Keratinocyte (primary cell): ENCODE measurements at regions not wholly inside any gene's neighbourhood (a gene's known extent, or its start where the extent isn't known, plus 50 kb on each side); places are given as distances from the start of the nearest gene placed in this dataset.

Experiments
- DNase-seq: peaks from one replicate; pipeline ENCODE4 v3.0.0-alpha.2; 2011; ENCODE audit warnings: low read depth, missing footprints, low spot score
- FAIRE-seq: peaks from 2 replicates; lab custom pipeline; 2011; peaks lifted over from hg19 to GRCh38; lab: Jason Lieb, UNC
- H2AFZ ChIP-seq: 2 replicates; pipeline ENCODE4 v1.6.0; 2012; ENCODE audit warnings: low read length, control low read depth, inconsistent platforms; ENCODE audit not compliant: control insufficient read depth
- H3K27ac ChIP-seq: 2 replicates; pipeline ENCODE4 v1.5.1; 2011; ENCODE audit warnings: low read length; ENCODE audit not compliant: control insufficient read depth, insufficient read depth
- H3K27me3 ChIP-seq: 3 replicates; pipeline ENCODE4 v1.6.0; 2011; ENCODE audit warnings: low read length; ENCODE audit not compliant: control insufficient read depth, insufficient read depth; ENCODE audit errors: extremely low read depth
- H3K36me3 ChIP-seq, 2 experiments: 2 replicates in 1 of 2; 3 replicates in 1 of 2; pipeline ENCODE4 v1.5.1; 2011; ENCODE audit warnings: low read length in 2 of 2, mild to moderate bottlenecking in 1 of 2; ENCODE audit not compliant: control insufficient read depth in 2 of 2, insufficient read depth in 2 of 2; ENCODE audit errors: extremely low read depth in 1 of 2
- H3K4me1 ChIP-seq: 3 replicates; pipeline ENCODE4 v1.5.1; 2011; ENCODE audit warnings: low read length; ENCODE audit not compliant: control insufficient read depth, insufficient read depth; ENCODE audit errors: extremely low read depth
- H3K4me2 ChIP-seq: 3 replicates; pipeline ENCODE4 v1.6.0; 2011; ENCODE audit warnings: low read depth, low read length; ENCODE audit not compliant: control insufficient read depth, insufficient read depth; ENCODE audit errors: extremely low read depth
- H3K4me3 ChIP-seq, 3 experiments: fragments of 200-600 bp in 1 of 3; sonication (generic) in 1 of 3; 2 replicates in 2 of 3; 3 replicates in 1 of 3; pipeline ENCODE4 v1.5.1; 2011 to 2016; ENCODE audit warnings: low read length in 3 of 3, mild to moderate bottlenecking in 3 of 3, control low read depth in 2 of 3, inconsistent platforms in 1 of 3, low read depth in 1 of 3, mixed read lengths in 1 of 3, mixed run types in 1 of 3, moderate library complexity in 1 of 3; ENCODE audit not compliant: control insufficient read depth in 2 of 3, insufficient read depth in 2 of 3; ENCODE audit errors: extremely low read depth in 1 of 3
- H3K79me2 ChIP-seq: 2 replicates; pipeline ENCODE4 v1.6.0; 2012; ENCODE audit warnings: low read length; ENCODE audit not compliant: control insufficient read depth, insufficient read depth
- H3K9ac ChIP-seq: 3 replicates; pipeline ENCODE4 v1.6.0; 2011; ENCODE audit warnings: low read length; ENCODE audit not compliant: control insufficient read depth, insufficient read depth; ENCODE audit errors: extremely low read depth
- H3K9me1 ChIP-seq: 3 replicates; pipeline ENCODE4 v1.6.0; 2011; ENCODE audit warnings: low read length; ENCODE audit not compliant: control insufficient read depth, insufficient read depth; ENCODE audit errors: extremely low read depth
- H3K9me3 ChIP-seq: 2 replicates; pipeline ENCODE4 v1.5.1; 2012; ENCODE audit warnings: low read depth, low read length; ENCODE audit not compliant: control insufficient read depth
- H4K20me1 ChIP-seq: 3 replicates; pipeline ENCODE4 v1.6.0; 2011; ENCODE audit warnings: low read length; ENCODE audit not compliant: control insufficient read depth, insufficient read depth; ENCODE audit errors: extremely low read depth
- EZH2 ChIP-seq: IDR thresholded peaks from one replicate; pipeline ENCODE4 v1.6.1; 2012; ENCODE audit warnings: inconsistent platforms, mild to moderate bottlenecking, low read length, moderate library complexity
- dilution Hi-C: fragments of 300-500 bp; cut with MboI; formaldehyde crosslinking; loops from one replicate; pipeline ENCODE4 v1.7.0; 2020; ENCODE audit warnings: low sequenced_read_pairs; ENCODE audit not compliant: extremely low pct_ligation_motif_present
- TF ChIP-seq, protein P1 (sequence below), 3 experiments: IDR thresholded peaks in 1 of 3; conservative IDR thresholded peaks in 1 of 3; optimal IDR thresholded peaks in 1 of 3; 2 replicates in 2 of 3; 3 replicates in 1 of 3; pipeline versions ENCODE3 to v1.5.1; 2011; ENCODE audit warnings: low read length in 3 of 3, mild to moderate bottlenecking in 3 of 3, moderate library complexity in 2 of 3, control low read depth in 1 of 3, inconsistent platforms in 1 of 3; ENCODE audit not compliant: insufficient read depth in 2 of 3; ENCODE audit errors: extremely low read depth in 1 of 3

DNA sequence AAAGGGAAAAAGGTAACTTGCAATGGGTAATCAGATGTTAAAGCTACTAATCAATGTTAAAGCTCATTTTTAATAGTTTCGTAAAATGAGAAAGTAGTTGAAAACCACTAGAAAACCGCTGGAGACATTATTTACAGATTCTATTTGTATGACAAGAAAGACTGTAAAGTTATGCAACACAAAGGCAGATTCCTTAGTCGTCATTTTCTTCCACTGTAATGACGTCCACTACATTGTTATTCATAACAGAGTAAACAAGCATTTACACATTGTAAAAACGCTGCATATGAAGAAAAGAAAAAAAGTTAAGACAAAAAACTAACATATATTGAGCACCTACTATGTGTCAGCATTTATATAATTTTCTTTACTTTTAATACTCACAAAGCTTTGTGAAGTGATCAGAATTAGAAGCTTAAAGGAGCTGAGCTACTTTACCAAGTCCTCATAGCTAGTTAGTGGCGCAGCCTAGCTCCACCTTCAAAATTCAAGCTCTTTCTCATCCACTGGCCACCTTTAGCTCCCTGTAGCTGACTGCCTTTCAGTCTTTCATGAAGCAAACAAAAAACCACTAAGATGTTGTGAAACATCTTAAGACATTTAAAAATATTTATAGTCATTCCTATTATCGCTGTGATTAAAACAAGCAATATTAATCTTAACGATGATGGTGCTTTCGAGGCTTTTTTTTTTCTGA, 100.1 kb upstream of the CDIN1 start:
- Histone ChIP-seq H4K20me1 (no peaks in the 10 kb centered on the region), H3K36me3 (no peaks in the 10 kb centered on the region), H3K4me1 (no peaks in the 10 kb centered on the region), H3K27me3 (no peaks in the 10 kb centered on the region), H3K4me2 (no peak overlapping the region), H3K4me3 (no peak overlapping the region), H3K9me1 (no peaks in the 10 kb centered on the region), H3K27ac (no peak overlapping the region), H3K9me3 (no peaks in the 10 kb centered on the region), H3K9ac (no peak overlapping the region), H2AFZ (no peak overlapping the region), H3K79me2 (no peaks in the 10 kb centered on the region)
- no peak for FAIRE-seq
- TF ChIP-seq EZH2: no peak
- TF ChIP-seq, protein P1, sequence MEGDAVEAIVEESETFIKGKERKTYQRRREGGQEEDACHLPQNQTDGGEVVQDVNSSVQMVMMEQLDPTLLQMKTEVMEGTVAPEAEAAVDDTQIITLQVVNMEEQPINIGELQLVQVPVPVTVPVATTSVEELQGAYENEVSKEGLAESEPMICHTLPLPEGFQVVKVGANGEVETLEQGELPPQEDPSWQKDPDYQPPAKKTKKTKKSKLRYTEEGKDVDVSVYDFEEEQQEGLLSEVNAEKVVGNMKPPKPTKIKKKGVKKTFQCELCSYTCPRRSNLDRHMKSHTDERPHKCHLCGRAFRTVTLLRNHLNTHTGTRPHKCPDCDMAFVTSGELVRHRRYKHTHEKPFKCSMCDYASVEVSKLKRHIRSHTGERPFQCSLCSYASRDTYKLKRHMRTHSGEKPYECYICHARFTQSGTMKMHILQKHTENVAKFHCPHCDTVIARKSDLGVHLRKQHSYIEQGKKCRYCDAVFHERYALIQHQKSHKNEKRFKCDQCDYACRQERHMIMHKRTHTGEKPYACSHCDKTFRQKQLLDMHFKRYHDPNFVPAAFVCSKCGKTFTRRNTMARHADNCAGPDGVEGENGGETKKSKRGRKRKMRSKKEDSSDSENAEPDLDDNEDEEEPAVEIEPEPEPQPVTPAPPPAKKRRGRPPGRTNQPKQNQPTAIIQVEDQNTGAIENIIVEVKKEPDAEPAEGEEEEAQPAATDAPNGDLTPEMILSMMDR (optimal IDR thresholded peaks at IDR 0.05 in 1 of 3, IDR thresholded peaks at IDR 0.05 in 1 of 3, conservative IDR thresholded peaks at IDR 0.05 in 1 of 3; ENCODE audit: extremely low read depth in 1 of 3, insufficient read depth in 2 of 3, low read length in 3 of 3): no peak
- dilution Hi-C loops: no loop called here
- DNase-seq: no peak

DNA sequence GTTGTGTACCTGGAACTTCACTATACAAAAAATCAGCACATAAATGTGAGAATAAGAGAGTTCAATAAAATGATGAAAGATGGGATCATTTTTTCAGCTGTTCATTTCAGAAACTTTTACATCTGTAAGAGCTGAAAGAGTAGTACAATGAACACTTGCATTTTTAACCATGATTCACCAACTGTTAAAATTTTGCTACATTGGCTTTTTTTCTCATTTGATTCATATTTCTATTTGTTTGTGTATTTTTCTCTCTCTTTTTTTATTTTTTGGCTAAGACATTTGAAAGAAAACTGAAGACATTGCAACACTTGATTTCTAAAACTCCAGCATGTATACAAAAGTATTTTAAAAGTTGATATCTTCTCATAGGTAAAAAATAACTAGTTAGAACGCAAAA, 98.3 kb upstream of the CDIN1 start:
- Histone ChIP-seq H4K20me1 (no peaks in the 10 kb centered on the region), H3K4me2 (no peak overlapping the region), H3K9me3 (no peaks in the 10 kb centered on the region), H3K27me3 (no peaks in the 10 kb centered on the region), H3K4me3 (no peak overlapping the region), H3K9ac (no peak overlapping the region), H3K79me2 (no peaks in the 10 kb centered on the region), H3K36me3 (no peaks in the 10 kb centered on the region), H3K9me1 (no peaks in the 10 kb centered on the region), H3K27ac (no peak overlapping the region), H2AFZ (no peak overlapping the region), H3K4me1 (no peaks in the 10 kb centered on the region)
- dilution Hi-C loops: no loop called here
- FAIRE-seq (no peak), DNase-seq (no peak)
- TF ChIP-seq EZH2: no peak
- TF ChIP-seq, protein P1 (optimal IDR thresholded peaks at IDR 0.05 in 1 of 3, IDR thresholded peaks at IDR 0.05 in 1 of 3, conservative IDR thresholded peaks at IDR 0.05 in 1 of 3; ENCODE audit: extremely low read depth in 1 of 3, insufficient read depth in 2 of 3, low read length in 3 of 3): no peak
